Neuronal stem cell (in vitro differentiated cells): ENCODE measurements at regions not wholly inside any gene's neighbourhood (a gene's known extent, or its start where the extent isn't known, plus 50 kb on each side); places are given as distances from the start of the nearest gene placed in this dataset.

Experiments used
- DNase-seq: peaks from one replicate; pipeline ENCODE4 v3.0.0-alpha.2; 2013; ENCODE audit warnings: low spot score
- H2AFZ ChIP-seq: one replicate; pipeline ENCODE4 v1.6.1; 2013; ENCODE audit warnings: mild to moderate bottlenecking, low read length, inconsistent platforms
- H2AK5ac ChIP-seq: 2 replicates; pipeline ENCODE4 v1.6.1; 2013; ENCODE audit warnings: low read depth, mild to moderate bottlenecking, inconsistent platforms, low read length, moderate library complexity, mixed read lengths
- H2BK120ac ChIP-seq: 2 replicates; pipeline ENCODE4 v1.6.1; 2013; ENCODE audit warnings: low read depth, mild to moderate bottlenecking, inconsistent platforms, low read length, moderate library complexity, mixed read lengths
- H2BK12ac ChIP-seq: one replicate; pipeline ENCODE4 v1.6.1; 2013; ENCODE audit warnings: low read length, inconsistent platforms
- H2BK15ac ChIP-seq: 2 replicates; pipeline ENCODE4 v1.6.1; 2013; ENCODE audit warnings: mild to moderate bottlenecking, low read length, inconsistent platforms, mixed read lengths
- H2BK5ac ChIP-seq: one replicate; pipeline ENCODE4 v1.6.1; 2013; ENCODE audit warnings: inconsistent platforms, mild to moderate bottlenecking, low read length, moderate library complexity
- H3K14ac ChIP-seq: one replicate; pipeline ENCODE4 v1.6.1; 2013; ENCODE audit warnings: low read length, inconsistent platforms
- H3K18ac ChIP-seq: 2 replicates; pipeline ENCODE4 v1.6.1; 2013; ENCODE audit warnings: low read length, inconsistent platforms
- H3K23ac ChIP-seq: 2 replicates; pipeline ENCODE4 v1.6.1; 2013; ENCODE audit warnings: low read depth, mild to moderate bottlenecking, mixed read lengths, low read length, inconsistent platforms; ENCODE audit not compliant: poor library complexity
- H3K27ac ChIP-seq: replicated peaks from 3 replicates; pipeline ENCODE4 v1.5.1; 2013; ENCODE audit warnings: low read length, inconsistent platforms
- H3K27me3 ChIP-seq, 3 experiments: 2 replicates each; pipeline ENCODE4 v1.6.1; 2013; ENCODE audit warnings: low read length in 3 of 3, mild to moderate bottlenecking in 2 of 3, inconsistent platforms in 1 of 3, low read depth in 1 of 3, mixed read lengths in 1 of 3, moderate library complexity in 1 of 3; ENCODE audit not compliant: control insufficient read depth in 3 of 3, insufficient read depth in 3 of 3
- H3K36me3 ChIP-seq, 2 donors: replicated peaks in 1 of 2; 2 replicates each; pipeline ENCODE4 v1.6.1; 2013; ENCODE audit warnings: low read length in 2 of 2; ENCODE audit not compliant: control insufficient read depth in 2 of 2, insufficient read depth in 2 of 2
- H3K4ac ChIP-seq: 2 replicates; pipeline ENCODE4 v1.6.1; 2013; ENCODE audit warnings: inconsistent platforms, mild to moderate bottlenecking, low read length, moderate library complexity
- H3K4me1 ChIP-seq, 2 donors: 1 replicate in 1 of 2; 2 replicates in 1 of 2; pipeline ENCODE4 v1.6.1; 2013; ENCODE audit warnings: low read length in 2 of 2, low read depth in 1 of 2; ENCODE audit not compliant: control insufficient read depth in 2 of 2, insufficient read depth in 1 of 2
- H3K4me2 ChIP-seq: one replicate; pipeline ENCODE4 v1.6.1; 2013; ENCODE audit warnings: mild to moderate bottlenecking, low read length, inconsistent platforms; ENCODE audit not compliant: insufficient read depth, poor library complexity, severe bottlenecking
- H3K4me3 ChIP-seq, 2 donors: 2 replicates each; pipeline ENCODE4 v1.5.1; 2013; ENCODE audit warnings: low read length in 2 of 2, mild to moderate bottlenecking in 2 of 2, inconsistent platforms in 1 of 2, moderate library complexity in 1 of 2
- H3K79me1 ChIP-seq: one replicate; pipeline ENCODE4 v1.6.1; 2013; ENCODE audit warnings: low read depth, mild to moderate bottlenecking, inconsistent platforms, low read length, moderate library complexity
- H3K9ac ChIP-seq: one replicate; pipeline ENCODE4 v1.6.1; 2013; ENCODE audit warnings: mild to moderate bottlenecking, low read depth, low read length, inconsistent platforms; ENCODE audit not compliant: poor library complexity
- H3K9me3 ChIP-seq, 2 donors: replicated peaks in 1 of 2; 2 replicates each; pipeline versions ENCODE3 to v1.6.1; 2013; ENCODE audit warnings: low read length in 2 of 2, mild to moderate bottlenecking in 2 of 2, inconsistent platforms in 1 of 2, low read depth in 1 of 2, mixed read lengths in 1 of 2, moderate library complexity in 1 of 2; ENCODE audit not compliant: control insufficient read depth in 2 of 2, insufficient read depth in 1 of 2
- H4K8ac ChIP-seq: one replicate; pipeline ENCODE4 v1.6.1; 2013; ENCODE audit warnings: low read depth, mild to moderate bottlenecking, inconsistent platforms, low read length, moderate library complexity
- H4K91ac ChIP-seq: one replicate; pipeline ENCODE4 v1.6.1; 2013; ENCODE audit warnings: low read length, low read depth, mild to moderate bottlenecking, inconsistent platforms; ENCODE audit not compliant: poor library complexity
- WGBS, 2 donors: extraction: QIAGEN DNeasy Blood & Tissue Kit; methylation state at CpG; one replicate each; pipeline ENCODE4 v1.1.7; 2013; ENCODE audit warnings: missing lambda C conversion rate in 2 of 2, mixed read lengths in 1 of 2; ENCODE audit not compliant: insufficient read length in 2 of 2, insufficient replicate concordance in 1 of 2; ENCODE audit errors: extremely low coverage in 2 of 2; 5-methylcytosine and 5-hydroxymethylcytosine counted together

DNA sequence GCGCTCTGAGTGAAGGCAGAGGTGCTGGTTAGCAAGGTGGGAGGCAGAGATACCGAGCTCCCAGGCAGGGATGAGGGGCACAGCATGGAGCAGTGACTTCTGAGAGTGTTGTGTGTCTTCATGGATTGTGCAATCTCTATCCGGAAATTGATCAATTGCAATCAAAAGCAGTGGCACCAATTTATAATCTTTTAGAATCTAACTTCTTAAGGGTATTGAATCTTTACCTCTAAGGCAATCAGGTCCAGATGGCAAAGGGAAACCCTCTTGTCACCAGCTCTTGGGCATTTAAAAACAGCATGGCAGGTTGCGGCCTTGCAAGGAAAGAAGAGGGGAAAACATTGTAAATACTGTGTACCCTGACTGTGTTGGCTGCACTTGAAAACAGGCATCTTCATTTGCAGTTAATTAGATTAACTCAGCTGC lies 58.0 kb upstream of the MRTFB start:
- Histone ChIP-seq H3K4me2 (no peak overlapping the region), H2AFZ (peak overlapping the region; percentile 18), H3K27me3 (no peaks in the 10 kb centered on the region), H3K14ac (no peak overlapping the region), H4K8ac (no peak overlapping the region), H3K9ac (no peak overlapping the region), H2AK5ac (no peak overlapping the region), H2BK12ac (no peak overlapping the region), H2BK15ac (no peak overlapping the region), H4K91ac (no peak overlapping the region), H3K9me3 (no peaks in the 10 kb centered on the region), H3K4ac (no peak overlapping the region), H2BK120ac (no peak overlapping the region), H3K23ac (no peak overlapping the region), H3K4me3 (no peak overlapping the region), H3K27ac (no peak overlapping the region), H3K79me1 (no peaks in the 10 kb centered on the region), H2BK5ac (no peak overlapping the region), H3K36me3 (no peaks in the 10 kb centered on the region), H3K4me1 (peaks cover 10 to 21% of the 10 kb centered on the region in 2 donors), H3K18ac (no peak overlapping the region)
- DNase-seq, result no peak
- no CpG with 5 or more reads among the region's 4 CpGs for WGBS, 2 donors

DNA sequence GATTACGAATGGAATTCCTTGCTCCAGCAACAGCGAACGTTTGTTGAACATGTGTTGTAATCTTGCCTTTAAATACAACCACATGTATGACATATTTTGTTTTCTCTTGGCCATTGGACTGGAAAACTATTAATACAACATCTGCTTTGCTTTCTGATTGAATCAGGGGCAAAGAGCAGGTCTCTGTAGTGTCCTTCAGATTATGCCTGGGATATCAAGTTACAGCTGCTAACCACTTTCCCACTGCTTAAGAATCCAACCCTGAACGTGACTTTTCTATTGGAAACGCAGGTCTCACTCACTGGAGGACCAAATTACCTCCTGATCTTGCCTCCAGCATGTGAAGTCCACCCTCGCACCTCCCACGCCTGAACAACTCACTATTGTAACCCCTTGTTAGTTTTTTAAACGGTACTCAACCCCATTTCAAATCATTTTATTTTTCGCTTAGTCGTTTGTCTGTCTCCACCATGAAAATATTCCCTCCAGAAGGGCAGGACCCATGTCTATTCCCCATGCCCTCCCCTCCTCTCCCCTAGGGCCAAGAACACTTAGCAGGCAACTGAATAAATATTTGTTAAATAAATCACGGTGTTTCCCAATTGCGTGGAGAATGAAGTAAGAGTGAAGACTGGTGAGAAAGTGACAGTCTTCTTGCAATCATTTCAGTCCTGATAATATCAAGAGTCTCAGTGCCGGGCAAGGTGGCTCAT lies 57.4 kb upstream of the MRTFB start:
- Histone ChIP-seq H3K4ac (no peak overlapping the region), H2AFZ (peak overlapping the region; percentile 18), H3K14ac (no peak overlapping the region), H2BK12ac (no peak overlapping the region), H3K18ac (no peak overlapping the region), H3K4me3 (no peak overlapping the region), H2BK15ac (no peak overlapping the region), H3K27me3 (no peaks in the 10 kb centered on the region), H4K8ac (no peak overlapping the region), H2AK5ac (no peak overlapping the region), H3K9me3 (no peaks in the 10 kb centered on the region), H3K4me2 (no peak overlapping the region), H2BK5ac (no peak overlapping the region), H3K79me1 (no peaks in the 10 kb centered on the region), H3K9ac (no peak overlapping the region), H3K36me3 (no peaks in the 10 kb centered on the region), H3K23ac (no peak overlapping the region), H3K27ac (no peak overlapping the region), H2BK120ac (no peak overlapping the region), H4K91ac (no peak overlapping the region), H3K4me1 (peaks cover 10 to 21% of the 10 kb centered on the region in 2 donors)
- no peak for DNase-seq
- WGBS, 2 donors, result no CpG with 5 or more reads among the region's 13 CpGs

DNA sequence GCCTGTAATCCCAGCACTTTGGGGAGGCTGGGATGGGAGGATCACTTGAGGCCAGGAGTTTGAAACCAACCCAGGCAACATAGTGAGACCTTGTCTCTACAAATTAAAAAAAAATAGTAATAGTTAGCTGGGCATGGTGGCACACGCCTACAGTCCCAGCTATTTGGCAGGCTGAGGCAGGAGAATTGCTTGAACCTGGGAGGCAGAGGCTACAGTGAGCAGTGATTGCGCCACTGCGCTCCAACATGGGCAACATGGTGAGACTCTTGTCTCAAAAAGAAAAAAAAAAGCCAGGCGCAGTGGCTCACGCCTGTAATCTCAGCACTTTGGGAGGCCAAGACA lies 56.9 kb upstream of the MRTFB start:
- Histone ChIP-seq H2BK5ac (no peak overlapping the region), H3K23ac (no peak overlapping the region), H3K27ac (no peak overlapping the region), H3K9ac (no peak overlapping the region), H2BK120ac (no peak overlapping the region), H4K8ac (no peak overlapping the region), H3K36me3 (no peaks in the 10 kb centered on the region), H2AK5ac (no peak overlapping the region), H4K91ac (no peak overlapping the region), H3K4me3 (no peak overlapping the region), H3K27me3 (no peaks in the 10 kb centered on the region), H2AFZ (no peak overlapping the region), H3K79me1 (no peaks in the 10 kb centered on the region), H3K14ac (no peak overlapping the region), H3K18ac (no peak overlapping the region), H3K4me2 (no peak overlapping the region), H3K4me1 (peaks cover 10 to 21% of the 10 kb centered on the region in 2 donors), H3K9me3 (no peaks in the 10 kb centered on the region), H2BK15ac (no peak overlapping the region), H3K4ac (no peak overlapping the region), H2BK12ac (no peak overlapping the region)
- WGBS, 2 donors, result no CpG with 5 or more reads among the region's 5 CpGs
- no peak for DNase-seq

DNA sequence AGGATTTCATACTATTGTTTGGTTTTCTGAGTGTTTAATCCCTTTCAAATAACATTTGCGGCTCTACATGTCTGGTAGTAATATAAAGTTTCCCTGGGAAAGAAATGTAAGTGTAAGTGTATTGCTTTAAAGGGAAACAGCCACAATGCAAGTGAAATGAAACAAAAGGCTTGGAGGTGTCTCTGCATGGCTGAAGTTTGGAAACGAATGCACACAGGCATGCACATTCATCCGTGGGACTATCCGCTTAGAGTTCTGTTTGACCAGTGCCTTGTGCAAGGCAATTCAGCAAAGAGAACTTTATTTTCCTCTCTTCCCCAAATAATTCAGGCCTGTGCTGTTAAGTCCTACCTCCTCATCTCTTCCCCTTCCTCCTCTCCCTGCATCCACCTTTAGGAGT lies 56.1 kb upstream of the MRTFB start:
- DNase-seq, result no peak
- H3K23ac ChIP-seq, result no peak overlapping the region
- peaks cover 7 to 14% of the 10 kb centered on the region in 2 donors for H3K4me1 ChIP-seq
- no peak overlapping the region for H4K91ac ChIP-seq
- H3K27me3 ChIP-seq, result no peaks in the 10 kb centered on the region
- H2BK15ac ChIP-seq, result no peak overlapping the region
- H2AFZ ChIP-seq, result peak overlapping the region; percentile 27
- H3K36me3 ChIP-seq, result no peaks in the 10 kb centered on the region
- no peak overlapping the region for H3K27ac ChIP-seq
- H2BK12ac ChIP-seq, result no peak overlapping the region
- H3K4me3 ChIP-seq, result no peak overlapping the region
- H2BK5ac ChIP-seq, result no peak overlapping the region
- no peak overlapping the region for H3K14ac ChIP-seq
- no CpG with 5 or more reads among the region's 4 CpGs for WGBS, 2 donors
- H2AK5ac ChIP-seq, result no peak overlapping the region
- H2BK120ac ChIP-seq, result no peak overlapping the region
- H3K4me2 ChIP-seq, result no peak overlapping the region
- no peak overlapping the region for H3K4ac ChIP-seq
- no peak overlapping the region for H3K18ac ChIP-seq
- H3K9ac ChIP-seq, result no peak overlapping the region
- H3K79me1 ChIP-seq, result no peaks in the 10 kb centered on the region
- H4K8ac ChIP-seq, result no peak overlapping the region
- no peaks in the 10 kb centered on the region for H3K9me3 ChIP-seq
